Stomach (tissue), 4 donors: ENCODE measurements at regions not wholly inside any gene's neighbourhood (a gene's known extent, or its start where the extent isn't known, plus 50 kb on each side); places are given as distances from the start of the nearest gene placed in this dataset.

Experiments used
- EP300 ChIP-seq: sonication (generic); formaldehyde crosslinking; IDR thresholded peaks from one replicate; pipeline ENCODE4 v1.6.1; 2017; ENCODE audit warnings: antibody characterized with exemption
- POLR2A ChIP-seq, 4 donors: fragments of 450-650 bp; IDR thresholded peaks; one replicate each; pipeline ENCODE4 v1.6.1; 2016; ENCODE audit warnings: antibody characterized with exemption in 4 of 4, control low read depth in 2 of 4, mild to moderate bottlenecking in 1 of 4, moderate library complexity in 1 of 4
- POLR2AphosphoS5 ChIP-seq, 3 donors: sonication (generic); formaldehyde crosslinking; IDR thresholded peaks; one replicate each; pipeline ENCODE4 v1.6.1; 2016; ENCODE audit warnings: antibody characterized with exemption in 3 of 3
- TF ChIP-seq, protein P1 (sequence below), 7 experiments: fragments of 450-650 bp in 4 of 7; fragments of 200-600 bp in 3 of 7; sonication (generic) in 3 of 7; IDR thresholded peaks; one replicate each; pipeline ENCODE4 v1.5.1; 2016 to 2019; ENCODE audit warnings: antibody characterized with exemption in 7 of 7, control low read depth in 2 of 7, mild to moderate bottlenecking in 1 of 7

DNA sequence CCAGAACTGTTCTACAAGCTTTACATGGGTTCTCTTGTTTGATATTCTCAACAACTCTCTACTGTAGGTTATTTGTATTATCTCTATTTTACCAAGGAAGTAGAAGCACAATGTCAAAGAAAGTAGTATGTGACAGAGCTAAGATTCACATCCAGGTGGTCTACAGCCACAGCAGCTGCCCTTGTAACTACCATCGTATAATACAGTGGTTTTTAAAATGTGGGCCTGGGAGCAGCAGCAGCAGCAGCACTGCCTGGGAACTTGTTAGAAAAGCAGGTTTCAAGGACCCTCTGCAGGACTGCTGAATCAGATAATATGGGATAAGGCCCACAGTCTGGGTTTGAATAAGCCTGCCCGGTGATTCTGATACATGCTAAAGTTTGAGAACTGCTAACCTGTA is 357.1 kb upstream of the SATB1 start:
- TF ChIP-seq, protein P1, sequence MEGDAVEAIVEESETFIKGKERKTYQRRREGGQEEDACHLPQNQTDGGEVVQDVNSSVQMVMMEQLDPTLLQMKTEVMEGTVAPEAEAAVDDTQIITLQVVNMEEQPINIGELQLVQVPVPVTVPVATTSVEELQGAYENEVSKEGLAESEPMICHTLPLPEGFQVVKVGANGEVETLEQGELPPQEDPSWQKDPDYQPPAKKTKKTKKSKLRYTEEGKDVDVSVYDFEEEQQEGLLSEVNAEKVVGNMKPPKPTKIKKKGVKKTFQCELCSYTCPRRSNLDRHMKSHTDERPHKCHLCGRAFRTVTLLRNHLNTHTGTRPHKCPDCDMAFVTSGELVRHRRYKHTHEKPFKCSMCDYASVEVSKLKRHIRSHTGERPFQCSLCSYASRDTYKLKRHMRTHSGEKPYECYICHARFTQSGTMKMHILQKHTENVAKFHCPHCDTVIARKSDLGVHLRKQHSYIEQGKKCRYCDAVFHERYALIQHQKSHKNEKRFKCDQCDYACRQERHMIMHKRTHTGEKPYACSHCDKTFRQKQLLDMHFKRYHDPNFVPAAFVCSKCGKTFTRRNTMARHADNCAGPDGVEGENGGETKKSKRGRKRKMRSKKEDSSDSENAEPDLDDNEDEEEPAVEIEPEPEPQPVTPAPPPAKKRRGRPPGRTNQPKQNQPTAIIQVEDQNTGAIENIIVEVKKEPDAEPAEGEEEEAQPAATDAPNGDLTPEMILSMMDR (IDR thresholded peaks at IDR 0.05): no peak
- no peak for TF ChIP-seq POLR2A (IDR thresholded peaks at IDR 0.05)
- no peak for TF ChIP-seq POLR2AphosphoS5 (IDR thresholded peaks at IDR 0.05)
- TF ChIP-seq EP300: no peak
